ENCODE measurements at regions not wholly inside any gene's neighbourhood (a gene's known extent, or its start where the extent isn't known, plus 50 kb on each side); places are given as distances from the start of the nearest gene placed in this dataset.

DNA sequence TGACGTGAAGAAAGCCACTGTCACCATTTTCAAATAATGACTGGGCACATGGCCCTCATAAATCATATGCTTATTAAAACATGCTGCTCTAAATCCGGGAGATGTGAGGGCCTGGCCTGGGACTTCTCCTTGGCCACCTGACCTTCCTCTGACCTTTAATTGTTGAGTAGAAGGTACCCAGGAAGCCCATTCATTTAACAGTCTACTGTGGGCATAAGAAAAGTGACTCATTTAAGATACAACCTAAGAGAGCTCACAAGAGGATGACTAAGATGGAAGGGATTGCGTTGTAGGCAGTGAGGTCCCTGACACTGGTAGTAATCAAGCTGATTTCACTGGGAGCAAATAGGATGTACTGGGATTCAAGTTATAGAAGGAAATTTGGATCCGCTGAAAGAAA, 203.4 kb upstream of the GPR26 start:
- no peak for DNase-seq

DNA sequence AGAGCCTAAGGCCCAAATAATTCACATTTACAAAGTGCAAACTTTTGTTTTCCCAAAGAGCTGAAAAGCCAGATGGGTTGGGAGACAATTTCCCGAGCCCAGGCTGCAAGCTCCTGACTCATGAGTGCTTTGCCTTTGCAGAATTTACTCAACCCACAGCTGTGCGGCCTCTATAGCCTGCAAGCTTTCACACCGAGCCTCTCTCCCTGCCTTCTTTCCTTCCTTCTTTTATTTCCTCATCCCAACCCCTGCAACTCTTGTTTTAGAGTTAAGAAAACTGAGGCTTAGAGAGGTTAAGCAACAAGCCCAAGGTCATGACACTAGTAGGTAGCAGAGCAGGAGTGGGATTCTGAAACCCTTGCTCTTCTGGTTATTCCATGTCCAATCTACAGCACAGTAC, 203.0 kb upstream of the GPR26 start:
- DNase-seq, result no peak

DNA sequence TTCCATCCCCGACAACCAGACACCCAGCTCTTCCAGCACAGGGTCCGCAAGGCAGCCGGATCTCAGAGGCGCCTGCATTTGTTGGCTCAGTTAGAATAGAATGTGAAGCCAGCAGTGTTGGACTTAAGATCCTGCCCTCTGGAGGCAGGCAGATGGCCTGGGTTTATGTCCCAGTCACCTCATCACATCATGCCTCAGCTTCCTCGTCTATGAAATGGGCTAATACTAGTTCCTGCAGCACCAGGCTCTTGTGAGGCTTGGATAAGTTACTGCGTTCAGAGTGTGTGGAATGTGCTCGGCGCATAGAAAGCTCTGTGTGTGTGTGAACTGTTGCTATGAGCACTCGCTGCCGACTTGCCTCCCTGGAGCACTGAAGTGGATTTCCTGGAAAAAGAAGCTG, 202.5 kb upstream of the GPR26 start:
- DNase-seq, result no peak

DNA sequence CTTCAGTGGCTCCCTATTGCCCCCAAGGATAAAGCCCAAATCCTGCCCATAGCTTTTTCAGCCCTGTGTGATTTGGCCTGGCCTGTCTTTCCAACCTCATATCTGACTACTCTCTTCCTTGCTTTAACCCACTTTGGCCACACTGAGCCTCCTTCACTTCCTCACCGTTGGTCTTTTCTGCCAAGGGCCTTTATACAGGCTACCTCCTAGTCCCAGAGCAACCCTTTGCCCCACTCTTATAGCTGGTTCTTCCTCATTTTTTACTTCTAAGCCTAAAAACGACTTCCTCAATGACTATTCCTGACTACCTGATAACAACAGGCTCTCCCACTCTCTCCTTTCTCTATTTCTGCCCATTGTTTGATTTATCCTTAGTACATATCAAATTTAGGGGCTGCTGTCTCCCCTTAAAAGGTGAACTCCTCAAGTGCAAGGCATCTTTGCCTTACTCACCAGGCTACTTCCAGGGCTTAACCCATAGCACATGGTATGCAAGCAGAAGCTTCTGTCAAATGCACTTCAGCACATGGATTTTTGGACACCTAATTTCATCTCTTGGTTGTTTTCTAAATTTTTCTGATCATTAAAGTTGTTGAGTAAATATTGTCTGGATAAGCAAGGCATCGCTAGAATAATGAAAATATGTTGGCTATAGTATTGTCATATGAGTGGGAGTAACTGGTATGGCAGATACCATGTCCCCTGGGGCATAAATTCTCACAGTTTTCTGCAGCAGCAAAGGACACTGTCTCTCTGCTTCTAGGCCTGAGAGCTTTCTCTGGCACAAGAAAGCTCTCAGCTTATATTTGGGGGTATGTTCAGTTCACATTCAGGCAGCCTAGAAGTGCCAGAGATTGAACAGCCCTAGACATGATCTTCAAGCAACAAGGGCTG, 201.5 kb upstream of the GPR26 start:
- no peak for DNase-seq

DNA sequence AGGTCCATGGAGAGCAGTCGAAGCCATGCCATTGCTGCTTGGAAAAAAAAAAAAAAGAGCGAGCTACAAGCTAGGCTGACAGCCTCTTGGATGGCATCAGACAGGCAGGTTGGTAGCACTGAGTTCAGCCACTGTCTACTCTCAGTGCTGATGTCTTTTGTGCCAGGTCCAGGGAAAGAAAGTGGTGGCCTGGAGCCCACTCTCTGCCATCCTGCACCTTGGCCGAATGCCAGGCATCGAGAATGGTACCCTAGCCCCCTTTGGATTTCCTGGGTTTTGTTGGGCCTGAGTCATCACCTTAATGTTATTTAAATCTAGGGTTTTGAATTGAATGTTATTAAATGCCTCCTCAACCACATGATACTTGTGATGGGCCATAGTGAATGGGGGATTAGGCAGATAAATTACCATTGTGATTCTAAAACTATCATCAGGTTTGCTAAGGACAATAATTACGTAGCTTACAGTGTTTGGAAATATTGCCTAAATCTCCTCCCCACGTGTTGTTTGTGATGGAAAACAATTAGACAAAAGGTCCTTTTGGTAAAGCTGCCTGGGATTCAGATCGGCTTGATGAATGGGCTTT, 195.7 kb upstream of the GPR26 start:
- DNase-seq, result no peak

DNA sequence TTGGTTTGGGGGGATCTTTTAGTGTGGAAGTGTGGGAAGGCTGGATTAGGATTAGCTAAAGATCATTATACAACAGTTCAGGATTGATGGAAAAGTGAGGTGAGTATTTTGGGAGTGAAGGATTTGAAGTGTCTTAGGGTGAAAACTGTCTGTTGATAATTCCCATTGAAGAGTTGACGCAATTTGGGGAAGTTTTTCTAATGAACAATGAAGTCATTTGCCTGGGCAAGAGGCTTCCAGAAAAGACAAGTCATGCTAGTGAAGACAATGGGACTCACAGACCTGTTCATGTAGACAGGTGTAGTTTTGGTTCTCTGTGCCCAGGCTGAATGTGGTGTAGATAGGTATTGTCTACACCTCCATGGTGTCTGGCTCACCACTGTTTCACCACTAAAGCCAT, 194.3 kb upstream of the GPR26 start:
- no peak for DNase-seq

DNA sequence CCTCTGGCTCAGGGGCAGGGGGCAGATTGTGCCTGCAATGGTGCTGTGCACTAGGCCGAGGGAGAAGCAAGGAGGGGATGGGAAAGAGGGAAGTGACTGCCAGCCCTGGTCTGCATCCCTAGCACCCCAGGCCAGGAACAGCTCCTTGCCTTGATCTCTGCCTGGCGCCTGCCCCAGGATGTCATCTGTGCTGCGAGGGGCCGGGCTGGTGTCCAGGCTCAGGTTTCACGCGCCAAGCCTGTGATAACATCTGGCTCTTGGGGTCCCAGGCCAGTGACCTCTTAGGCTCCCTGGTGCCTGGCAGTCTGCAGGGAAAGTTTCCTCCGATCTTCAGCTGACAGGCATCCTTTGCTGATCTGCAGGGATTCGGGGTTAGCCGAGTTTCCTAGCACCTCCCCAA, 193.5 kb upstream of the GPR26 start:
- DNase-seq, result no peak

DNA sequence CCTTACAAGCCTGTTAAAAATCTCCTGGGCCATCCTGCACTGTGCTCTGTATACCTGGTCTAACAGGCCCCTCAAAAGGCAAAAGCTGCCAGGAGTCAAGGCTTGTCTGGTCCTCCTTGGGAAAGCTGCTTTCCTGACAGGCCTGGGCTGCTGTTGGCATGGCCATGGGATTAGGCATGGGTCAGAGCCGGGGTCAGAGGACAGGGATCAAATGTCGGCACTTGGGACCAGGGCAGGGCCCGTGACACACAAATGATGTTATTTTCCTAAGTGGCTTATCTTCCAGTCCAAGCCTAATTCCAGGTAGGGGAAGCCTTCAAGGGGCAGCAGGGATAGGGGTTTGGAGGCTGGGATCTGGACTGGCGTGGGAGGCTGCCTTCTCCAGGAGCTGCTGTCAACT, 191.5 kb upstream of the GPR26 start:
- DNase-seq, result no peak

DNA sequence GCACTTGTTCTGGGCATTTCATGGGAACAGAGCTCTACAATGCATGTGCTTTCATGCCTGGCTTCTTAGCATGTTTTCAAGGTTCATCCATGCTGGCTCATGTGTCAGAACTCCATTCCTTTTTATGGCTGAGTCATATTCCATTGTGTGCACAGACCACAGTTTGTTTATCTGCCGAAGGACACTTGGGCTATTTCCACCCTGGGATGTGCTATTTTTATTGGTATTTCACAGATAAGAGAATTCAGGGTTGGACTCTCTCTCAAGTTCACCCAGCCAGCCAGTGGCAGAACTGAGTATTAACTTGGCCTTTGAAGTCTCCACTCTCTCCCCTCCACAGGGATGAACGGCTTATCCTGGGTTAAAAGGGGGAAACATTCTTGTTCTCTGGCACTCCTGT, 190.7 kb upstream of the GPR26 start:
- no peak for DNase-seq

DNA sequence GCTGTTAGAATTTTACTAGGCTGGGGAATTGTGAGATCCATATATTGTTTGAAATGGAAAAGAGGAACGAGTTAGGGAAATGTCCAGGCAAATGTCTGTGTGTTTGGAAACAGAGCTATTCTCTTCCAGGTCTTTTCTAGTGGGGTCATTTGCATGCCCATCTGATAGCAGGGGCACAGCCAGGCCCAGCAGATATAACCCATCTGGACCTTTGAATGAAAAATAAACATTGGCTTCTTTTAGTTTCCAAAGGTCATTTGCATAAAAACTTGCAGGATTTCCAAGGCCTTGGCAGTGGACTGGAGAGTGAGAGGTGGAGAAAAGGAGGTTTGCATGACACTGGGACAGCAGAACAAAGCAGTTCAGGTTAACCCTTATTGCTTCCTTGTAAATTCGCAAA, 188.0 kb upstream of the GPR26 start:
- no peak for DNase-seq

DNA sequence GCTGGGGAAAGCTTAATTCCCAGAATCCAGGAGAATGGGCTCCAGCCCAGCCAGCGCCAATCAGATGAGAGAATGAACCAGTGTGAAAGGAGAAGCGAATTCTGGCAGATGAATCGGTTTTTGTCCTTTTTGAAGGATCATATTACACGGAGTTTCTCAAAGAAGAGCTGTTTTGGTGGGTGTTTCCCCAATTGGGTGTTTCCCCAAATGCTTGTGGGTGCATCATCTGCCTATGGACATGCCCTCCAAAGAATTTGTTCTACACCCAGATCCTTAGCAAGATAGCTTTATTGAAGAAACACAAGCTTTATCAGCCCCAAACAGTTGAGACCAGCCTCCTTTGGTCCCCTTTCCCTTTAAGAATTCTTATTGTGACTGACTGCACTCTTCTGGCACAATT, 186.5 kb upstream of the GPR26 start:
- DNase-seq, result no peak

DNA sequence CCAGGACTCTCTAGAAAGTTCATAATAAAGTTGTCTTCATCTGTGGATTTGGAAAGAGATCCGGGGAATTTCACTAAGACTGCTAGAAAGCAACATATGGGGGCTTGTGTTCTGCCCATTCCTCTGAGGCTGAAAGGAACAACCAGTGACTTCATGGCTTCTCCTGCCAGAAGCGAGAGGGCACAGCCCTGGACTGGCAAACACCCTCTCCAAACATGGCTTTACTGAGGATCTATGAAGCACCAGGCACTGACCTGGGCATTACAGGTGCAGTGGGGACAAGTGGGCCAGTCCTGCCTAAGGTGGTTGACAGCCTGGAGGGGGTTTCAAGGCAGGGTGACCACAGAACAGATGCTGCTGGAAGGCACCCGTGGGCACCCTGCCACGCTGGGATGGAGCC, 185.8 kb upstream of the GPR26 start:
- no peak for DNase-seq

DNA sequence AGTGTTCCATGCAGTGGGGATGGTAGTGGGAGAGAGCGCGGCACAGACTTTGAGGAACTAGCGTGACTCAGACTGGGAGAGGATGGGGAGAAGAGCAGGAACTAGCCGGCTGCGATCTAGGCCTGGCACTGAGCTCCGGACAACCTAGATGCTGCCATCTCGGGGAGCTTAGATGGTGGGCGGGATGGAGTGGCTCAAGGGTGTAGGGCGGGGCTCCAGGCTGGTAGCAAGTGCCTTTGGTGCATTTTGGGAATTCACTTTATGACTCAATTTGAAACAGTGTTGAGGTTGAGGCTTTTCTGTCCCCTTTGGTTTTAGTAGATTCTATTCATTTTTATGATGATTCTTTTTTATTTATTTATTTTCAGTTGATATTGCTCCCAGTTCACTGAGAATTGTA, 185.3 kb upstream of the GPR26 start:
- no peak for DNase-seq

DNA sequence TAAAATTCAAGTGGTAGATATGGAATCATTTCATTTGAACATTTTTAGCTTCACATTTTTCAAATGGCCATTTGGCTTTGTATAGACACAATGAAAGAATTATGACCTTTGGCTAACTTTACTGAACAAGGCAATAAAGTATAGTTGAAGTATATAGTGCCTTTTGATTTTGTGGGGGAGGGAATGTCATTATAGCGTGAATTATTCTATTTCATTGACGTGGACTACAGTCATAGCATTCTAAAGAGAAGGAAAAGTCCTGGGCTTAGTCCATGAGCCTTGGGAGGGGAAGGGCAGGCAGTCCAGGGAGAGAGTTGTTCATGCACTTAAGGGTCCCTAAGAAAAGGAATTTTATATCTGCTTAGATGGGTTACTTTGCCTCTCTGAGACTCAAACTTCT, 181.4 kb upstream of the GPR26 start:
- no peak for DNase-seq

DNA sequence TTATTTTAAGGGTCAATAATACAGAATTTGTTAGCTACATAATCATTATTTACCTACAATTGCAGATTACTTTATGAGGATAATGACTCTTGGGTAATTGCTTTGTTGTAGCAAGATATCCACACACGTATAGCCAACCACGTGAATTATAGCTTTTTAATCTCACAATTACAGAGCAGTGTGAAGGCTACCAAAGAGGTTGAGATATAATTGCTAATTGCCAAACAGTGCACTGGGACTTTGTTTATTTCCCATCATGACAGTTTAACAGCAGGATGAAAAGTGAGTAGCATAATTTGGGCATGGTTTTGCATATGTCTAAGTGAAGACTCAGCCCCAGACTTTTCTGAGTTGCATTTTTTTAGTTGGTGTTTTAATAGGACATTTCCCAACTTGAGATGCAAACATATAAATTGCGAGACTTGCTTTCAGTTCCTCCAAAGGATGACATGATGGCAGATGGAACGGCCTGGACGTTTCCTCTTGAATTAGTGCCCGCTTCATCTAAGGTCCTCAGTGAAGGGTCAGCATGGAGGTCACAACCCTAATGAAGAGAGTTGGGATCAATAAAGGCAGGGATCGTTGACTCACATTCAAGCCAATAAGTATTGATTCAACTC, 180.7 kb upstream of the GPR26 start:
- no peak for DNase-seq

DNA sequence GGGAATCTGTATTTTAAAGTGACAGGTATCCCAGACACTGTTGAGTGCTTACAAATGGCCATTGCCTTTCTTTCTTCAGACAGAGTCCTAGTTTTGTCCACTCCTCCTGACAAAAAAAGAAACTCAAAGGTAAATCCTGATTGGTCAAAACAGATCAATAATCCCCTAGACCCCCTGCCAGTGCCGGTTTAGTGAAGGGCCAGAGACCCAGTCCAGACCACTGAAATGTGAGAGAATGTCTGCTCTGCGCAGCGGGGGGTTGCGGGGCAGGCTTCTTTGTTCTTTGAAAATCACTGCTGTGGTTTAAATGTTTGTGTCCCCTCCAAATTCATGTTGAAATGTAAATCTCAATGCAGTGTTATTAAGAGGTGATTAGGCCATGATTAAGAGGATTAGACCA, 177.7 kb upstream of the GPR26 start:
- DNase-seq, result no peak

DNA sequence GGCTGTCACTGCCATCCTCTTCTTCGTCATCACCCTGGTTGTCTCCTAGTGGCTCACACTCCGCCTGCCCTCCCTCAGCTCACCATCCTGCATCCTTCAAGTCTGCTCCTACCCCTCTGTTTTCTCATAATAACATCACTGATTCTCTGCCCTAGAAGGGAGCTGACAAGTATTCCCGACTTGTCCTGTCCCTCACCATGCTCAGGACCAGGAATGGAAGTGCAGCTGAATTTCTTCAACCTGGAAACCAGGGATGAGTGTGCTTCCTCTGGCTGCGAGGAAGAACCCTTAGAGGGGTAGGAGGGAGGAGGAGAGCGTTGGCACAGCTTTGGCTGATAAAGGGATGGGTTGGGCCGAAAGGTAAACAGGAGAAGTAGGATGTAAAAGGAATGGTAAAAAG, 174.8 kb upstream of the GPR26 start:
- no peak for DNase-seq

DNA sequence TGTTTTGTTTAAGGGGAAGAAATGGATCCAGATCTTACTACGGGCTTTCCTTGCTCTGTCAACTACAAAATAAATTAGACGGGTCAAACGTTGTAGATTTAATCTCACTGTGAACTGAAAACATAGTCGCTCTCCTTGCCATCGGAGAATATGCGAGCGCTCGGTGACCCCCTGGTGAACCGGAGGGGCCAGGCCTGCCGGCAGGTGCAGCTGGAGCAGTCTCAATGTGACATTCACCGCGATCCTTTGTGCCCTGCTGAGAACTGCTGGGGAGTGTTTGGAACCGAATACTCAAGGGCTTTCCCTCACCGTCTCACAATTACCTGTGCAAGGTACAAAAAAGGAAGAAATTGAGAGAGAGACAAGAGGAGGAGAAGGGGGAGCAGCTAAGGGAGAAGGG, 174.1 kb upstream of the GPR26 start:
- DNase-seq, result no peak

DNA sequence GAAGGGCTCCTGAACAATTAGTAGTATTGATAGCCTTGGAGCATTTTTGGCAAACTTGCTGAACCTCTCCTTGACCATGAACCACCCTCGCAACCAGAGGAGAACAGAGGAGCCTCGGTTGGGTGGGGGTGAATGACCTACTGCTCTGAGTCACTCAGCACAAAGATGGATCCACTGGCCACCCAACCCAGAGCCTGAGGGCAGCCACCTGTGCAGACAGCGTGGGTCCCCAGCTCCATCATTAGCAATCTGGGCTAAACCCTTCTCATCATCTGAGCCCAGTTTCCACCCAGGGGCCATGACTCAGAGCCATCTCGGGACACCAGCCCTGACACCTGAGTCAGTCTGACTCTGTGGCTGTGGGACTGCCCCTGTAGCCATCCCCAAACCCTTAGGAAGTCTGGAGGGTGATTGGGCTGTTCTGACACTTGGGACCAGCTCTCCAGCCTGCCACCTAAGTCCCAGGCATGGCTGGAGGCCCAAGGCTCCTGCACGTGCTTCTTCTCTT, 171.8 kb upstream of the GPR26 start:
- DNase-seq, result no peak

DNA sequence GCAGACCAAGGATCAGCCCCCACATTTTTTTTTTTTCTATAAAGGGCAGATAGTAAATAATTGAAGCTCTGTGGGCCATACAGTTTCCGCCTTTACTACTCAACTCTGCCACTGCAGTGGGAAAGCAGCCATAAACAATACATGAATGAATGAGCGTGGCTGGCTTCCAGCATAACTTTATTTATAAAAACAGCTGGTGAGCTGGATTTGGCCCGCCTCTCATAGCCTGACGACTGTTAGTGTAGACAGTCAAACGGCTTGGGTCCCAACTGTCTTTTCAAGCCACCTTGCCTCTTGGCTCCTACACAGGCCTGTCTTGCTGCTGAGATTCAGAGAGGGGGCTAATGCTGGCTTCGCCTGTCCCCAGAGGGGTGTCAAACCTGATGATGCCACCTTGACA, 169.8 kb upstream of the GPR26 start:
- DNase-seq, result no peak

DNA sequence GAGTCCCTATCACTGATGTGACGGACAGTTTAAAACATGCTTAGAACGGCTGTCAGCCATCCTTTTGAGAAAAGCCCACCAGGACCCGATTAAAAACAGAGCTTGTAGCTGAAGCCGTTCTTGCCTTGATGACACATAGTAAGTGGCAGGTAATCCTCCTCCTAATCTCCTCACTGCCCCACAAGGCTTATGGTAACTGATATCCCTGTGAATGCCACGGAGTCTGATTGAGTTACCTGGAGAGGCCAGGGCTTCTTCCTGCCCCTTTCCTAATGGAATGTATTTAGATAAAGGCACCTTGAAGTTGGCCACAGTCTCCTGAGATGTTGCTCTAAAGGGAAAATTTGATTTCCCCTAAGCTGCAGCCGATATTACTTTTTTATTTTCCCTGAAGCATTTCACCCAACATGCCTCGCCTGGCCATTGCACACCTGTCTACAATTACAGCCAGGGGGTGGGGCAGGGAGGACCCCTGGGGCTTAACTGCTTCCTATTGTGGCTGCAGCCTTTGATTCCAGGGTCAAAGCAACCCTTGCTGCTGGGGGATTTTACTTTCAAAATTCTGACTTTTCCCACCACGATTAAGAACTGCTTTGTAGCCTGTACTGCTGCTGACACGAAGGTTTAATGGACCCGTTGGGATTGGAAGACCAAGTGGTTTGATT, 169.0 kb upstream of the GPR26 start:
- no peak for DNase-seq

DNA sequence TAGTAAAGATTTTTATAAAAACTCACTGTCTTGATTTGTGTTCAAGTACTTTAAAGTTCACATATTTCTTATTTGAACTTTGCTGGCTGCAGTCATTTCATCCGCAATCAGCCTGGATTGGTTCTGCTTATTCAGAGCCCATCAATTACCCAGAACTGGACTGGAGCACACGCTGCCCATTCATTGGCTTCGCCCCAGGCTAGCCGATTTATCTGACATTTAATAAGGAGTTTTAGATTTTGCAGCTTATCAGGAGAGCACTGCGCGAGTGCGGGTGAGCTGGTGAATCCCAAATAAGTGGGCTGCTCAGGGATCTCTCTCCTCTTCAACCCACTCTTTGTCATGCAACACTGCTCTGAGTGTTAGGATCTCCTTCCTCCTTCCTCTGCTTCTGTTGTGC, 166.0 kb upstream of the GPR26 start:
- no peak for DNase-seq

DNA sequence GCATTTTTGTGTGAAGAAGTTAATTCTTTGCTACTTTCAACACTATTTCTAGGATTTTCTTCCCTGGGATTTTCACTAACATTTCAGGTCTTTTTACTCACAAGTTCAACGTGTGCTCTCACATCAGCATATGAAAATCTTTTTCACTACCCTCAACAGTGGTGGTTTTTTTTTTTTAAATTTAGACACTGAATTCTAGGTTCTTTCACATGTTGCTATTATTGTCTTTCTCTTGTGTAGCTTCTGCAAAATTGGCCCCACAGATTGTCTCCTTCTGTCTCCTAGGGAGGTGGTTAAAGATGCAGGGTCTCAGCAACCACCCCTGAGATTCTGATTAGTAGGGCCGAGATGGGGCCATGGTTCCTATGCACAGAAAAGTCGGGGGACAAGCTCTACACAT, 165.0 kb upstream of the GPR26 start:
- no peak for DNase-seq

DNA sequence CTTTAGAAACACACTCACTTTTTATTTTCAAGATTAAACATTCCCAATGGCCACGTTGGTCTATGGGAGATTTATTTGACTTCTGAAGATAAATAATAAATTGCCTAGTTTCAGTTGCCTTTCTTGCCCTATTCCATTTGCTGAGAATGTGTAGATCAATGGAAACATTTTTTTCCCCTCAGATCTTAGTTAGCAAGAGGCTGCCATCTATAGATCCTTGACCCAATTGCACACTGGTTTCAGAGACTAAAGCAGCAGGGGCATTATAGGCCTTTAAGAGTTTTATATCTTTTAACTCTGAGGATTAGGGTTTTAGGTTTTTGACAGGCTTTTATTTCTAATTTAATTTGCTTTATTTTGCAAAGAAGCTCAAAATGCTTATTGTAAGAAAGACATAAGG, 163.2 kb upstream of the GPR26 start:
- DNase-seq, result no peak
